H1 (cell line): ENCODE measurements at regions not wholly inside any gene's neighbourhood (a gene's known extent, or its start where the extent isn't known, plus 50 kb on each side); places are given as distances from the start of the nearest gene placed in this dataset.

Experiments used
- CTCF ChIA-PET: fragments of 300-600 bp; sonication (Branson Sonifier 250); formaldehyde crosslinking; loops from one replicate; lab custom pipeline; 2021; ENCODE audit not compliant: partially characterized antibody; lab: Charles Lee
- POLR2A ChIA-PET: fragments of 300-600 bp; sonication (Branson Sonifier 250); formaldehyde crosslinking; loops from one replicate; lab custom pipeline; 2021; ENCODE audit warnings: inconsistent platforms; ENCODE audit not compliant: partially characterized antibody; lab: Charles Lee
- DNase-seq, 2 experiments: peaks; one replicate each; pipeline versions ENCODE4 v3.0.0 to v3.0.0-alpha.2; 2010 to 2022; ENCODE audit warnings: low spot score in 2 of 2, low read depth in 1 of 2, mixed read lengths in 1 of 2
- FAIRE-seq: peaks from 2 replicates; lab custom pipeline; 2011; peaks lifted over from hg19 to GRCh38; lab: Jason Lieb, UNC
- H2AFZ ChIP-seq: 2 replicates; pipeline ENCODE4 v1.8.1; 2012; ENCODE audit warnings: low read length, inconsistent platforms
- H2AK5ac ChIP-seq: 2 replicates; pipeline ENCODE4 v1.6.1; 2013; ENCODE audit warnings: low read depth, low read length
- H2BK120ac ChIP-seq: replicated peaks from 2 replicates; pipeline ENCODE3; 2013; ENCODE audit warnings: low read depth, low read length, inconsistent platforms
- H2BK12ac ChIP-seq: 2 replicates; pipeline ENCODE4 v1.6.1; 2013; ENCODE audit warnings: low read depth, low read length
- H2BK15ac ChIP-seq: 2 replicates; pipeline ENCODE4 v1.6.1; 2013; ENCODE audit warnings: low read length
- H2BK20ac ChIP-seq: 2 replicates; pipeline ENCODE4 v1.6.1; 2013; ENCODE audit warnings: low read length
- H2BK5ac ChIP-seq: 2 replicates; pipeline ENCODE4 v1.6.1; 2013; ENCODE audit warnings: low read depth, low read length
- H3K14ac ChIP-seq: 2 replicates; pipeline ENCODE4 v1.6.1; 2013; ENCODE audit warnings: inconsistent platforms; ENCODE audit not compliant: insufficient read length
- H3K18ac ChIP-seq: 2 replicates; pipeline ENCODE4 v1.6.1; 2013; ENCODE audit warnings: low read length; ENCODE audit errors: extremely low read depth
- H3K23ac ChIP-seq: 2 replicates; pipeline ENCODE4 v1.6.1; 2013; ENCODE audit warnings: inconsistent platforms; ENCODE audit not compliant: insufficient read length
- H3K23me2 ChIP-seq: 2 replicates; pipeline ENCODE4 v1.6.1; 2013; ENCODE audit warnings: low read depth, low read length
- H3K27ac ChIP-seq: 2 replicates; pipeline ENCODE4 v1.6.1; 2011; ENCODE audit warnings: low read depth, low read length, inconsistent platforms
- H3K27me3 ChIP-seq, 4 experiments: replicated peaks in 1 of 4; 1 replicate in 1 of 4; 2 replicates in 3 of 4; pipeline versions ENCODE4 v1.6.1 to v1.8.1; 2011 to 2013; ENCODE audit warnings: low read length in 3 of 4, mild to moderate bottlenecking in 3 of 4, inconsistent platforms in 2 of 4, mixed read lengths in 2 of 4, moderate library complexity in 1 of 4; ENCODE audit not compliant: control insufficient read depth in 3 of 4, insufficient read depth in 3 of 4; ENCODE audit errors: extremely low read depth in 1 of 4
- H3K36me3 ChIP-seq, 4 experiments: 2 replicates each; pipeline versions ENCODE4 v1.6.1 to v1.8.1; 2011 to 2013; ENCODE audit warnings: mild to moderate bottlenecking in 4 of 4, low read length in 3 of 4, moderate library complexity in 2 of 4, control low read depth in 1 of 4, inconsistent platforms in 1 of 4; ENCODE audit not compliant: insufficient read depth in 4 of 4, control insufficient read depth in 2 of 4
- H3K4ac ChIP-seq: replicated peaks from 2 replicates; pipeline ENCODE3; 2013; ENCODE audit warnings: low read length, low read depth, mixed read lengths, inconsistent platforms; ENCODE audit not compliant: insufficient read length
- H3K4me1 ChIP-seq, 4 experiments: replicated peaks in 1 of 4; 1 replicate in 1 of 4; 2 replicates in 3 of 4; pipeline versions ENCODE4 v1.6.1 to v1.8.1; 2011 to 2013; ENCODE audit warnings: low read length in 3 of 4, inconsistent platforms in 2 of 4, mixed read lengths in 1 of 4; ENCODE audit not compliant: insufficient read depth in 4 of 4, control insufficient read depth in 3 of 4
- H3K4me2 ChIP-seq, 2 experiments: 2 replicates each; pipeline versions ENCODE4 v1.6.1 to v1.8.1; 2011 to 2013; ENCODE audit warnings: low read depth in 2 of 2, low read length in 2 of 2, control low read depth in 1 of 2, inconsistent platforms in 1 of 2, mild to moderate bottlenecking in 1 of 2; ENCODE audit not compliant: insufficient read depth in 1 of 2
- H3K4me3 ChIP-seq, 4 experiments: fragments of 200-600, 300-600 bp in 1 of 4; sonication (generic), shearing (Covaris generic), sonication (Bioruptor Twin) in 1 of 4; 2 replicates each; pipeline versions ENCODE4 v1.5.1 to v1.8.1; 2011 to 2016; ENCODE audit warnings: low read length in 4 of 4, low read depth in 3 of 4, control low read depth in 2 of 4, inconsistent platforms in 2 of 4, mild to moderate bottlenecking in 2 of 4, mixed read lengths in 1 of 4, moderate library complexity in 1 of 4; ENCODE audit not compliant: insufficient read depth in 2 of 4; ENCODE audit errors: extremely low read depth in 1 of 4
- H3K56ac ChIP-seq: replicated peaks from 2 replicates; pipeline ENCODE3; 2013; ENCODE audit warnings: low read depth, mild to moderate bottlenecking, mixed read lengths, low read length, inconsistent platforms; ENCODE audit not compliant: insufficient read length
- H3K79me1 ChIP-seq: 2 replicates; pipeline ENCODE4 v1.6.1; 2013; ENCODE audit warnings: low read depth, low read length, control low read depth
- H3K79me2 ChIP-seq, 2 experiments: 2 replicates each; pipeline versions ENCODE4 v1.6.1 to v1.8.1; 2012 to 2013; ENCODE audit warnings: low read length in 2 of 2, mild to moderate bottlenecking in 2 of 2, inconsistent platforms in 1 of 2; ENCODE audit not compliant: insufficient read depth in 2 of 2, control insufficient read depth in 1 of 2
- H3K9ac ChIP-seq, 4 experiments: replicated peaks in 1 of 4; 1 replicate in 1 of 4; 2 replicates in 3 of 4; pipeline versions ENCODE4 v1.6.1 to v1.8.1; 2011 to 2013; ENCODE audit warnings: low read depth in 3 of 4, low read length in 3 of 4, control low read depth in 2 of 4, mild to moderate bottlenecking in 2 of 4, moderate library complexity in 2 of 4, inconsistent platforms in 1 of 4; ENCODE audit errors: extremely low read depth in 1 of 4
- H3K9me3 ChIP-seq, 2 experiments: 2 replicates each; pipeline versions ENCODE4 v1.6.1 to v1.8.1; 2012 to 2013; ENCODE audit warnings: mild to moderate bottlenecking in 2 of 2, moderate library complexity in 2 of 2, control low read depth in 1 of 2, inconsistent platforms in 1 of 2, low read depth in 1 of 2, low read length in 1 of 2, mixed read lengths in 1 of 2; ENCODE audit not compliant: insufficient read depth in 2 of 2
- H4K20me1 ChIP-seq, 2 experiments: replicated peaks in 1 of 2; 2 replicates each; pipeline versions ENCODE3 to v1.8.1; 2011 to 2013; ENCODE audit warnings: inconsistent platforms in 2 of 2, low read length in 2 of 2, mild to moderate bottlenecking in 1 of 2; ENCODE audit not compliant: insufficient read depth in 2 of 2, control insufficient read depth in 1 of 2
- H4K5ac ChIP-seq: 2 replicates; pipeline ENCODE4 v1.6.1; 2013; ENCODE audit warnings: low read length, low read depth, mixed read lengths, inconsistent platforms; ENCODE audit not compliant: insufficient read length
- H4K8ac ChIP-seq: 2 replicates; pipeline ENCODE4 v1.8.0; 2013; ENCODE audit warnings: mild to moderate bottlenecking, moderate library complexity, low read length, inconsistent platforms; ENCODE audit not compliant: insufficient read depth; ENCODE audit errors: extremely low read depth
- H4K91ac ChIP-seq: replicated peaks from 2 replicates; pipeline ENCODE3; 2013; ENCODE audit warnings: low read length, mixed read lengths, inconsistent platforms; ENCODE audit not compliant: insufficient read length
- ASH2L ChIP-seq: fragments of 200-600, 300-600 bp; sonication (generic); IDR thresholded peaks from one replicate; pipeline ENCODE4 v1.7.1; 2017; ENCODE audit warnings: low read length
- CBX8 ChIP-seq: fragments of 300-800, 300-1000 bp; sonication (generic); IDR thresholded peaks from 2 replicates; pipeline ENCODE4 v1.7.1; 2016; ENCODE audit warnings: low read depth, low read length, borderline replicate concordance
- CREB1 ChIP-seq: IDR thresholded peaks from 2 replicates; pipeline ENCODE4 v1.6.1; 2012; ENCODE audit warnings: inconsistent platforms
- CTBP2 ChIP-seq: IDR thresholded peaks from 2 replicates; pipeline ENCODE4 v1.7.0; 2011; ENCODE audit warnings: borderline replicate concordance, mild to moderate bottlenecking, moderate library complexity, mixed read lengths, low read length; ENCODE audit not compliant: insufficient read depth, insufficient read length
- EZH2 ChIP-seq: fragments of 200-600 bp; sonication (generic); IDR thresholded peaks from 2 replicates; pipeline ENCODE4 v1.7.1; 2012; ENCODE audit warnings: low read depth, mild to moderate bottlenecking, moderate library complexity, low read length, inconsistent platforms; ENCODE audit not compliant: severe bottlenecking
- GTF2F1 ChIP-seq: IDR thresholded peaks from 2 replicates; pipeline ENCODE4 v1.6.1; 2012; ENCODE audit warnings: low read depth, low read length, improper control_type of control experiment, borderline replicate concordance
- NRF1 ChIP-seq: IDR thresholded peaks from 2 replicates; pipeline ENCODE4 v1.6.1; 2011; ENCODE audit warnings: mild to moderate bottlenecking, low read depth, low read length, improper control_type of control experiment
- SUZ12 ChIP-seq: fragments of 200-600 bp; sonication (generic); IDR thresholded peaks from 2 replicates; pipeline ENCODE4 v1.6.1; 2012; ENCODE audit warnings: mild to moderate bottlenecking, inconsistent platforms, low read length, moderate library complexity, mixed read lengths

GRCh38 chr6:130622142-130622541 lies 205.1 kb upstream of the SMLR1 start:
- Histone ChIP-seq H3K9ac (no peak overlapping the region), H3K79me1 (no peaks in the 10 kb centered on the region), H3K14ac (no peak overlapping the region), H2BK12ac (no peak overlapping the region)
- CTCF ChIA-PET: interaction anchor here (1.0 to 1.1 kb wide), 2 partner anchors 9 to 25 kb away, joined by 3 read pairs; no protein-coding TSS in a partner anchor
- TF ChIP-seq CREB1: no peak
- TF ChIP-seq GTF2F1: no peak
- no peak for TF ChIP-seq EZH2
- TF ChIP-seq CTBP2: no peak
- no peak for TF ChIP-seq NRF1
- no peak for TF ChIP-seq SUZ12
- no peak for TF ChIP-seq CBX8
- TF ChIP-seq ASH2L: no peak
- TF ChIP-seq, all 59 proteins: peak for 0
- no peak overlapping the region for H3K27ac ChIP-seq
- no peak overlapping the region for H3K23ac ChIP-seq
- no peak overlapping the region for H4K5ac ChIP-seq
- H2AFZ ChIP-seq: no peak overlapping the region
- H2BK20ac ChIP-seq: no peak overlapping the region
- H3K4me2 ChIP-seq: no peak overlapping the region
- H2BK5ac ChIP-seq: no peak overlapping the region
- DNase-seq (no peak), FAIRE-seq (no peak)
- POLR2A ChIA-PET: no interaction called here
- H3K9me3 ChIP-seq: no peaks in the 10 kb centered on the region
- no peak overlapping the region for H2BK120ac ChIP-seq
- no peak overlapping the region for H2AK5ac ChIP-seq
- H4K8ac ChIP-seq: no peak overlapping the region
- no peaks in the 10 kb centered on the region for H4K20me1 ChIP-seq
- H3K4me3 ChIP-seq: no peak overlapping the region
- H3K36me3 ChIP-seq: no peaks in the 10 kb centered on the region
- H3K4me1 ChIP-seq: peaks cover 0 to 4% (median 2%) of the 10 kb centered on the region in 4 experiments; a peak in 3 of 7 replicates
- no peak overlapping the region for H2BK15ac ChIP-seq
- H3K56ac ChIP-seq: no peak overlapping the region
- no peaks in the 10 kb centered on the region for H3K23me2 ChIP-seq
- H3K18ac ChIP-seq: no peak overlapping the region
- H3K4ac ChIP-seq: no peak overlapping the region
- no peaks in the 10 kb centered on the region for H3K27me3 ChIP-seq
- no peaks in the 10 kb centered on the region for H3K79me2 ChIP-seq
- no peak overlapping the region for H4K91ac ChIP-seq
